GM18519 (cell line): ENCODE measurements at regions not wholly inside any gene's neighbourhood (a gene's known extent, or its start where the extent isn't known, plus 50 kb on each side); places are given as distances from the start of the nearest gene placed in this dataset.

Experiments used
- ATAC-seq: cut with Tn5 transposase; IDR thresholded peaks from one replicate; pipeline ENCODE4 v1.9.1; 2021; ENCODE audit warnings: mild to moderate bottlenecking, moderate library complexity; ENCODE audit not compliant: unreplicated experiment, low FRiP score

- ATAC-seq, result no peak
Measured at GRCh38 chr10:33410096-33410859, 75.8 kb upstream of the NRP1 start.

- ATAC-seq, result no peak
Measured at GRCh38 chr10:33406596-33406995, 72.1 kb upstream of the NRP1 start.

GRCh38 chr10:33402220-33403073 lies 68.0 kb upstream of the NRP1 start:
- no peak for ATAC-seq

- ATAC-seq, result no peak
Measured at GRCh38 chr10:33401300-33401699, 66.8 kb upstream of the NRP1 start.

- ATAC-seq, result no peak
Measured at GRCh38 chr10:33398796-33399195, 64.3 kb upstream of the NRP1 start.

- no peak for ATAC-seq
Measured at GRCh38 chr10:33396938-33397337, 62.5 kb upstream of the NRP1 start.

GRCh38 chr10:33396279-33396678 lies 61.8 kb upstream of the NRP1 start:
- ATAC-seq, result no peak

- no peak for ATAC-seq
Measured at GRCh38 chr10:33395201-33395600, 60.7 kb upstream of the NRP1 start.

GRCh38 chr10:33392706-33393105 lies 58.2 kb upstream of the NRP1 start:
- no peak for ATAC-seq

GRCh38 chr10:33391611-33392465 lies 57.4 kb upstream of the NRP1 start:
- no peak for ATAC-seq

GRCh38 chr10:33390046-33390445 lies 55.6 kb upstream of the NRP1 start:
- ATAC-seq, result no peak

- no peak for ATAC-seq
Measured at GRCh38 chr10:33388785-33389184, 54.3 kb upstream of the NRP1 start.

- no peak for ATAC-seq
Measured at GRCh38 chr10:33388382-33388781, 53.9 kb upstream of the NRP1 start.

- ATAC-seq, result no peak
Measured at GRCh38 chr10:33387720-33388119, 53.3 kb upstream of the NRP1 start.

GRCh38 chr10:33386926-33387325 lies 52.5 kb upstream of the NRP1 start:
- no peak for ATAC-seq

GRCh38 chr10:33385686-33386085 lies 51.2 kb upstream of the NRP1 start:
- no peak for ATAC-seq

GRCh38 chr10:33385015-33385414 lies 50.5 kb upstream of the NRP1 start:
- no peak for ATAC-seq
